Loucy (cell line): ENCODE measurements at regions not wholly inside any gene's neighbourhood (a gene's known extent, or its start where the extent isn't known, plus 50 kb on each side); places are given as distances from the start of the nearest gene placed in this dataset.

ENCODE experiments used
- H2AFZ ChIP-seq: fragments of 200-600 bp; sonication (generic); 2 replicates; pipeline ENCODE4 v1.6.0; 2016; ENCODE audit warnings: antibody characterized with exemption, mild to moderate bottlenecking, low read length, moderate library complexity
- H3F3A ChIP-seq: fragments of 200-600 bp; 2 replicates; pipeline ENCODE4 v1.6.0; 2016; ENCODE audit warnings: antibody characterized with exemption, low read depth, mild to moderate bottlenecking
- H3K27me3 ChIP-seq: fragments of 200-600 bp; sonication (generic); 2 replicates; pipeline ENCODE4 v1.6.1; 2014; ENCODE audit warnings: low read length, mild to moderate bottlenecking; ENCODE audit not compliant: insufficient read depth, poor library complexity, severe bottlenecking
- H3K36me3 ChIP-seq: fragments of 200-600 bp; sonication (generic); 2 replicates; pipeline ENCODE4 v1.6.1; 2016; ENCODE audit warnings: low read length; ENCODE audit not compliant: insufficient read depth
- H3K4me1 ChIP-seq: fragments of 200-600 bp; sonication (generic); 2 replicates; pipeline ENCODE4 v1.5.1; 2014; ENCODE audit warnings: low read length, mild to moderate bottlenecking; ENCODE audit not compliant: insufficient read depth, poor library complexity, severe bottlenecking
- H3K4me2 ChIP-seq: fragments of 200-600 bp; sonication (generic); 2 replicates; pipeline ENCODE4 v1.6.0; 2014; ENCODE audit warnings: antibody characterized with exemption, low read length, low read depth, mild to moderate bottlenecking; ENCODE audit not compliant: poor library complexity, severe bottlenecking
- H3K4me3 ChIP-seq: fragments of 200-600 bp; sonication (generic); 2 replicates; pipeline ENCODE4 v1.5.1; 2014; ENCODE audit warnings: low read length, mild to moderate bottlenecking, mixed read lengths; ENCODE audit not compliant: poor library complexity, severe bottlenecking
- H3K79me2 ChIP-seq: fragments of 200-600 bp; sonication (generic); 2 replicates; pipeline ENCODE4 v1.6.1; 2014; ENCODE audit warnings: low read length; ENCODE audit not compliant: insufficient read depth
- H3K9ac ChIP-seq: fragments of 200-600 bp; sonication (generic); 2 replicates; pipeline ENCODE4 v1.6.0; 2014; ENCODE audit warnings: mild to moderate bottlenecking, low read depth, low read length, moderate library complexity; ENCODE audit not compliant: poor library complexity, severe bottlenecking
- H3K9me2 ChIP-seq: fragments of 200-600 bp; sonication (generic); replicated peaks from 2 replicates; pipeline ENCODE4 v1.6.1; 2016; ENCODE audit warnings: low read depth, low read length, mixed read lengths
- H3K9me3 ChIP-seq: fragments of 200-600 bp; sonication (generic); 2 replicates; pipeline ENCODE4 v1.6.1; 2014; ENCODE audit warnings: mild to moderate bottlenecking, antibody characterized with exemption, low read length, low read depth; ENCODE audit not compliant: insufficient read depth
- H4K20me1 ChIP-seq: fragments of 200-600 bp; sonication (generic); 2 replicates; pipeline ENCODE4 v1.6.0; 2014; ENCODE audit warnings: antibody characterized with exemption, low read length, mild to moderate bottlenecking; ENCODE audit not compliant: insufficient read depth, poor library complexity, severe bottlenecking
- EZH2phosphoT487 ChIP-seq: fragments of 200-600 bp; IDR thresholded peaks from 2 replicates; pipeline ENCODE4 v1.6.1; 2018; ENCODE audit warnings: antibody characterized with exemption, mild to moderate bottlenecking, moderate library complexity, borderline replicate concordance
- TF ChIP-seq, protein P1 (sequence below): fragments of 200-600 bp; sonication (generic); conservative IDR thresholded peaks from 2 replicates; pipeline ENCODE4 v1.5.1; 2014; ENCODE audit warnings: mild to moderate bottlenecking, antibody characterized with exemption, low read length

DNA sequence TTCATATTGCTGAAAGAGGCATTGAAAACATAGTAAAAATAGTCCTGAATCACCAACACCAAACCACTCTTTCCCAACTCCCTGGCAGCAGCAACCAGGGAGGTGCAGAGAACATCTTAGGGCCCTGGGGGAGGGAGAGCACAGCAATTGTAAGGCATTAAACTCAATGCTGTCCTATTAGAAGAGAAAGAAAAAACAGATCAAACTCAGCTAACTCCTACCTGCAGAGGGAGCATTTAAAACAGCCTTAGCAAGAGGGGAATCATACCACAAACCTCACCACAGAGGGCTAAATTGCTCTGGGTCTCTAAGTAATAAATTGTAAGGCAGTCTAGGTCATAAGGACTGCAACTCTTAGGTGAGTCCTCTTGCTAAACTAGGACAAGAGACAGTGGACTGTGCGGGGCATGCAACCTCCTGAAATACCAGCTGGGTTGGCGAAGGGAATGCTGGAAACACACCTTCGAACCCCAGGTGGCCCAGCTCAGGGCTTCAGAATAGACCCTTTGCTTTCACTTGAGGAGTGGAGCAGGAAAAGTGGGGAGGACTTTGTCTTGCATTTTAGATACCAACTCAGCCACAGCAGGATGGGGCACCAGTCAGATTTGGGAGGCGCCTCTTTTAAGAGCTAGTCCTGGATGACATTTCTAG lies 697.1 kb upstream of the FAT3 start:
- Histone ChIP-seq H3K9me3 (no peaks in the 10 kb centered on the region), H3F3A (no peaks in the 10 kb centered on the region), H2AFZ (no peak overlapping the region), H3K4me3 (no peak overlapping the region), H3K36me3 (no peaks in the 10 kb centered on the region), H3K27me3 (no peaks in the 10 kb centered on the region), H4K20me1 (no peaks in the 10 kb centered on the region), H3K9me2 (no peaks in the 10 kb centered on the region), H3K4me1 (peaks cover 5% of the 10 kb centered on the region), H3K79me2 (no peaks in the 10 kb centered on the region), H3K4me2 (no peak overlapping the region), H3K9ac (no peak overlapping the region)
- TF ChIP-seq, protein P1, sequence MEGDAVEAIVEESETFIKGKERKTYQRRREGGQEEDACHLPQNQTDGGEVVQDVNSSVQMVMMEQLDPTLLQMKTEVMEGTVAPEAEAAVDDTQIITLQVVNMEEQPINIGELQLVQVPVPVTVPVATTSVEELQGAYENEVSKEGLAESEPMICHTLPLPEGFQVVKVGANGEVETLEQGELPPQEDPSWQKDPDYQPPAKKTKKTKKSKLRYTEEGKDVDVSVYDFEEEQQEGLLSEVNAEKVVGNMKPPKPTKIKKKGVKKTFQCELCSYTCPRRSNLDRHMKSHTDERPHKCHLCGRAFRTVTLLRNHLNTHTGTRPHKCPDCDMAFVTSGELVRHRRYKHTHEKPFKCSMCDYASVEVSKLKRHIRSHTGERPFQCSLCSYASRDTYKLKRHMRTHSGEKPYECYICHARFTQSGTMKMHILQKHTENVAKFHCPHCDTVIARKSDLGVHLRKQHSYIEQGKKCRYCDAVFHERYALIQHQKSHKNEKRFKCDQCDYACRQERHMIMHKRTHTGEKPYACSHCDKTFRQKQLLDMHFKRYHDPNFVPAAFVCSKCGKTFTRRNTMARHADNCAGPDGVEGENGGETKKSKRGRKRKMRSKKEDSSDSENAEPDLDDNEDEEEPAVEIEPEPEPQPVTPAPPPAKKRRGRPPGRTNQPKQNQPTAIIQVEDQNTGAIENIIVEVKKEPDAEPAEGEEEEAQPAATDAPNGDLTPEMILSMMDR: peak; percentile 47
- no peak for TF ChIP-seq EZH2phosphoT487

DNA sequence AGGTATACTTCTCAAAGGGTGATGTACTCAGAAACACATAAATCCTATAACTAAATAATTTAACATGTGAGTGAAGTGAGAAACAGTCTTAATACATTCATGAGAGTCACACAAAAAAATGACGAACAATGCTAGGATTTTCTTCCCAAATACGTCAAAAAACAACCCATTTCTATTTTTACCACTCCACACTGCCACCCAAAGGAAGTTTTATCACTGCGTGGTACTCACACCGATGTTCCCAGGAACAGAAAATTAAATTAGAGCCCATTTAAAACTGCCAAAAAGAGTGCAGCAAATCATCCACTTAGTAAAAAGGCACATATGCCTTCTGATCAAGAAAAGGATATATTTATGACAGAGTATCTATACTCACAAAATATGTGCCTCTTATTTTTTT lies 710.9 kb upstream of the FAT3 start:
- Histone ChIP-seq H3K9ac (no peak overlapping the region), H3K79me2 (no peaks in the 10 kb centered on the region), H3K9me2 (no peaks in the 10 kb centered on the region), H3K27me3 (no peaks in the 10 kb centered on the region), H3K4me2 (no peak overlapping the region), H3F3A (no peaks in the 10 kb centered on the region), H3K36me3 (no peaks in the 10 kb centered on the region), H4K20me1 (no peaks in the 10 kb centered on the region), H2AFZ (no peak overlapping the region), H3K9me3 (no peaks in the 10 kb centered on the region), H3K4me3 (no peak overlapping the region), H3K4me1 (no peaks in the 10 kb centered on the region)
- TF ChIP-seq, protein P1: peak; percentile 45
- no peak for TF ChIP-seq EZH2phosphoT487

DNA sequence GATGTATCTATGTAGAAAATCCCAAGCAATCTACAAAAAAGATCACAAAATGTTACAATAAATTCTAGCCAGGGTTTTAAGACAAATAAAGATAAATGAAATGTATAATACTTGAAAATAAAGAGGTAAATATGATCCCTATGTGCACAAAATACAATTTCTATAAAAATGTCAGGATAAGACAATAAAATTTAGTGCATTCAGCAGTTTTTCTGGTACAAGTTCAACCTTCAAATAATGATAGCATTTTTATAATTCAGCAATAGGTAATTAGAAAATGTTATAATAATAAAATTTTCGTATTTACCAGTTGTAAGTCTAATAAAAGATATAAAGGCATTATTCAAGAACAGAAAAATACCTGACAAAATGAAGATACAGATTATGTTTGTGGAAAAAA lies 726.8 kb upstream of the FAT3 start:
- Histone ChIP-seq H3K79me2 (no peaks in the 10 kb centered on the region), H3K4me2 (no peak overlapping the region), H3K9me3 (no peaks in the 10 kb centered on the region), H3K36me3 (no peaks in the 10 kb centered on the region), H4K20me1 (no peaks in the 10 kb centered on the region), H3K4me1 (no peaks in the 10 kb centered on the region), H3K4me3 (no peak overlapping the region), H2AFZ (no peak overlapping the region), H3K27me3 (no peaks in the 10 kb centered on the region), H3K9ac (no peak overlapping the region), H3K9me2 (no peaks in the 10 kb centered on the region), H3F3A (no peaks in the 10 kb centered on the region)
- TF ChIP-seq EZH2phosphoT487: no peak
- TF ChIP-seq, protein P1: no peak
